GM23338 (cell line): ENCODE measurements at regions not wholly inside any gene's neighbourhood (a gene's known extent, or its start where the extent isn't known, plus 50 kb on each side); places are given as distances from the start of the nearest gene placed in this dataset.

Experiments used
- ATAC-seq: fragments of 200-7000 bp; cut with Tn5 transposase; 3 replicates; pipeline ENCODE4 v1.9.1; 2020
- DNase-seq: peaks from one replicate; pipeline ENCODE4 v3.0.0-alpha.2; 2015; ENCODE audit warnings: low spot score
- H2AFZ ChIP-seq: fragments of 200-600 bp; sonication (generic); 2 replicates; pipeline ENCODE4 v1.8.0; 2016; ENCODE audit warnings: antibody characterized with exemption, mild to moderate bottlenecking, moderate library complexity
- H3F3A ChIP-seq: fragments of 200-600 bp; sonication (generic); replicated peaks from 2 replicates; pipeline ENCODE4 v1.8.0; 2017; ENCODE audit warnings: antibody characterized with exemption, mixed run types, low read depth
- H3K27ac ChIP-seq: fragments of 200-600 bp; sonication (generic); 2 replicates; pipeline ENCODE4 v1.6.1; 2016; ENCODE audit warnings: low read depth
- H3K27me3 ChIP-seq: fragments of 200-600 bp; sonication (generic); 2 replicates; pipeline ENCODE4 v1.8.0; 2016; ENCODE audit warnings: mild to moderate bottlenecking, mixed run types, moderate library complexity; ENCODE audit not compliant: insufficient read depth
- H3K36me3 ChIP-seq: fragments of 200-600 bp; sonication (generic); 2 replicates; pipeline ENCODE4 v1.8.0; 2016; ENCODE audit warnings: mild to moderate bottlenecking; ENCODE audit not compliant: insufficient read depth
- H3K4me1 ChIP-seq: fragments of 200-600 bp; sonication (generic); 2 replicates; pipeline ENCODE4 v1.8.0; 2016; ENCODE audit warnings: mild to moderate bottlenecking, moderate library complexity; ENCODE audit not compliant: insufficient read depth
- H3K4me2 ChIP-seq: fragments of 200-600 bp; sonication (generic); 2 replicates; pipeline ENCODE4 v1.7.1; 2017; ENCODE audit warnings: mixed run types
- H3K4me3 ChIP-seq: fragments of 200-600 bp; sonication (generic); 2 replicates; pipeline ENCODE4 v1.6.1; 2016; ENCODE audit warnings: mixed run types
- H3K79me2 ChIP-seq: fragments of 200-600 bp; sonication (generic); replicated peaks from 2 replicates; pipeline ENCODE4 v1.8.0; 2017; ENCODE audit warnings: mild to moderate bottlenecking; ENCODE audit not compliant: insufficient read depth
- H3K9me2 ChIP-seq: fragments of 200-600 bp; sonication (generic); 2 replicates; pipeline ENCODE4 v1.8.0; 2017; ENCODE audit not compliant: insufficient read depth
- H4K20me1 ChIP-seq: fragments of 200-600 bp; sonication (generic); replicated peaks from 2 replicates; pipeline ENCODE4 v1.8.0; 2017; ENCODE audit warnings: mild to moderate bottlenecking; ENCODE audit not compliant: insufficient read depth
- H3K27ac Mint-ChIP-seq: 2 replicates; pipeline ENCODE4 v1.8.0; 2020; ENCODE audit warnings: inconsistent platforms, mild to moderate bottlenecking, moderate library complexity, mixed read lengths
- H3K27me3 Mint-ChIP-seq: 3 replicates; pipeline ENCODE4 v1.8.0; 2022; ENCODE audit warnings: low read depth, mild to moderate bottlenecking, moderate library complexity, mixed read lengths, inconsistent platforms; ENCODE audit not compliant: insufficient read depth, poor library complexity
- H3K36me3 Mint-ChIP-seq: 3 replicates; pipeline ENCODE4 v1.8.0; 2021; ENCODE audit warnings: low read depth, mild to moderate bottlenecking, inconsistent platforms, moderate library complexity, mixed read lengths
- H3K4me1 Mint-ChIP-seq: 3 replicates; pipeline ENCODE4 v1.8.0; 2020; ENCODE audit warnings: mild to moderate bottlenecking, inconsistent platforms, mixed read lengths
- H3K4me3 Mint-ChIP-seq: 3 replicates; pipeline ENCODE4 v1.8.0; 2021; ENCODE audit warnings: moderate library complexity, mild to moderate bottlenecking, inconsistent platforms, mixed read lengths
- H3K9me3 Mint-ChIP-seq: 3 replicates; pipeline ENCODE4 v1.8.0; 2020; ENCODE audit warnings: moderate library complexity, mild to moderate bottlenecking, inconsistent platforms, mixed read lengths
- CREB1 ChIP-seq: fragments of 250-450 bp; sonication (Bioruptor Pico); IDR thresholded peaks from 2 replicates; pipeline ENCODE4 v1.5.0; 2020; ENCODE audit warnings: low read depth, mild to moderate bottlenecking, moderate library complexity
- EZH2 ChIP-seq: fragments of 200-600 bp; sonication (generic); IDR thresholded peaks from one replicate; pipeline ENCODE4 v1.8.0; 2017; ENCODE audit warnings: antibody characterized with exemption, mild to moderate bottlenecking, low read depth; ENCODE audit not compliant: unreplicated experiment
- NANOG ChIP-seq: IDR thresholded peaks from 2 replicates; pipeline ENCODE4 v1.6.1; 2016; ENCODE audit warnings: antibody characterized with exemption, borderline replicate concordance
- ZNF114 ChIP-seq: fragments of 250-450 bp; sonication (Bioruptor Pico); IDR thresholded peaks from 2 replicates; pipeline ENCODE4 v1.5.0; 2020; ENCODE audit warnings: mild to moderate bottlenecking, moderate library complexity
- ZNF331 ChIP-seq: fragments of 250-450 bp; sonication (Bioruptor Pico); IDR thresholded peaks from 2 replicates; pipeline ENCODE4 v1.5.0; 2020; ENCODE audit warnings: low read depth, mild to moderate bottlenecking, moderate library complexity
- TF ChIP-seq, protein P1 (sequence below): IDR thresholded peaks from one replicate; pipeline ENCODE4 v1.6.1; 2018; ENCODE audit warnings: antibody characterized with exemption; ENCODE audit not compliant: unreplicated experiment
- TF ChIP-seq, protein P2 (sequence below): fragments of 250-450 bp; sonication (Bioruptor Pico); IDR thresholded peaks from 2 replicates; pipeline ENCODE4 v1.5.0; 2020; ENCODE audit warnings: mild to moderate bottlenecking, moderate library complexity

DNA sequence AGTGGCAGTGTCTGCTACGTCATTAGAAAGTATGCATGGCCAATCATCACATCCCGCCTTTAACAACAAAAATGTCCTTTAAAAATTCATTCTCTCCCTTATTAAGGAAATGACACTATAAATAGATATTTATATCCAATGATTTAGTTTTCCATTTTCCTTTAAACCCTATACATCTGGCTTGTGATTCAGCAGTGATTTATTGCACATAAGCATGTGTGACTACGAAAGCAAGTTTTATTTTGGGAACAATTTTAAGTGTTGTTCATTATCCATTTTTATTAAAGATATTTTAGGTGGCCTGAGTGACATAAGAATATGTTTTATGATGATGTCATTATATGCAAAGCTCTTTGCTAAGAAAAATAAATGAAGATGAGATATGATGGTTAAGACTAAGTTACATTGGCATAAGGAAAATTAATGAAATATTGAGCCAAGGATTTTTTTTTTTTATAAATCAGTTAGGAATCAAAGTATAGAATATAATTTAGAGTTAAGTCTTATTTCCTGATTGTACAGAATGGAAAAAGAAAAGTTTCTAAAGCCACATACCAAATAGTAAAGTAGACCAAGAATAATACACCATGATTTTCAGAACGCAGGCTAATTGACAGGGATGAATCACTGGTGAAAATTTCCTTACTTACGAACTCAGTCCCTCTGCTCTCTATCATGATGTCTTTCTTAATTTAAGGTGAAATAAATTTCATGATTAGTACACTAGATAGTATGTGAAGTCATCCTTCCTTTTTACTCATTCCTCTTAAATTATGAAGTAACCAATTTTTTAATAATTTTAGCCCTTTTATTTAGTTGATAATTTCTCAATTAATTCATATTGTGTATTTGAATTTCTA, 822.4 kb downstream of the FAT4 start:
- no peaks in the 10 kb centered on the region for H3F3A ChIP-seq
- Mint-ChIP-seq H3K4me1 (no peaks in the 10 kb centered on the region), H3K27me3 (no peaks in the 10 kb centered on the region), H3K9me3 (peaks cover 28% of the 10 kb centered on the region), H3K4me3 (no peak overlapping the region), H3K27ac (no peak overlapping the region), H3K36me3 (peaks cover 23% of the 10 kb centered on the region)
- no peaks in the 10 kb centered on the region for H4K20me1 ChIP-seq
- H3K4me3 ChIP-seq, result no peak overlapping the region
- H3K4me1 ChIP-seq, result no peaks in the 10 kb centered on the region
- no peak overlapping the region for H2AFZ ChIP-seq
- no peaks in the 10 kb centered on the region for H3K79me2 ChIP-seq
- TF ChIP-seq ZNF331 (CRISPR knock-in tag) (no peak), CREB1 (CRISPR knock-in tag) (no peak)
- TF ChIP-seq, protein P1, sequence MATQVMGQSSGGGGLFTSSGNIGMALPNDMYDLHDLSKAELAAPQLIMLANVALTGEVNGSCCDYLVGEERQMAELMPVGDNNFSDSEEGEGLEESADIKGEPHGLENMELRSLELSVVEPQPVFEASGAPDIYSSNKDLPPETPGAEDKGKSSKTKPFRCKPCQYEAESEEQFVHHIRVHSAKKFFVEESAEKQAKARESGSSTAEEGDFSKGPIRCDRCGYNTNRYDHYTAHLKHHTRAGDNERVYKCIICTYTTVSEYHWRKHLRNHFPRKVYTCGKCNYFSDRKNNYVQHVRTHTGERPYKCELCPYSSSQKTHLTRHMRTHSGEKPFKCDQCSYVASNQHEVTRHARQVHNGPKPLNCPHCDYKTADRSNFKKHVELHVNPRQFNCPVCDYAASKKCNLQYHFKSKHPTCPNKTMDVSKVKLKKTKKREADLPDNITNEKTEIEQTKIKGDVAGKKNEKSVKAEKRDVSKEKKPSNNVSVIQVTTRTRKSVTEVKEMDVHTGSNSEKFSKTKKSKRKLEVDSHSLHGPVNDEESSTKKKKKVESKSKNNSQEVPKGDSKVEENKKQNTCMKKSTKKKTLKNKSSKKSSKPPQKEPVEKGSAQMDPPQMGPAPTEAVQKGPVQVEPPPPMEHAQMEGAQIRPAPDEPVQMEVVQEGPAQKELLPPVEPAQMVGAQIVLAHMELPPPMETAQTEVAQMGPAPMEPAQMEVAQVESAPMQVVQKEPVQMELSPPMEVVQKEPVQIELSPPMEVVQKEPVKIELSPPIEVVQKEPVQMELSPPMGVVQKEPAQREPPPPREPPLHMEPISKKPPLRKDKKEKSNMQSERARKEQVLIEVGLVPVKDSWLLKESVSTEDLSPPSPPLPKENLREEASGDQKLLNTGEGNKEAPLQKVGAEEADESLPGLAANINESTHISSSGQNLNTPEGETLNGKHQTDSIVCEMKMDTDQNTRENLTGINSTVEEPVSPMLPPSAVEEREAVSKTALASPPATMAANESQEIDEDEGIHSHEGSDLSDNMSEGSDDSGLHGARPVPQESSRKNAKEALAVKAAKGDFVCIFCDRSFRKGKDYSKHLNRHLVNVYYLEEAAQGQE, result no peak
- H3K9me2 ChIP-seq, result peaks cover 4% of the 10 kb centered on the region; the same call in 1 of the 2 replicates
- H3K27ac ChIP-seq, result no peak overlapping the region
- no peak for ATAC-seq
- H3K36me3 ChIP-seq, result peaks cover 9% of the 10 kb centered on the region
- no peaks in the 10 kb centered on the region for H3K27me3 ChIP-seq
- no peak for DNase-seq
- no peak overlapping the region for H3K4me2 ChIP-seq

DNA sequence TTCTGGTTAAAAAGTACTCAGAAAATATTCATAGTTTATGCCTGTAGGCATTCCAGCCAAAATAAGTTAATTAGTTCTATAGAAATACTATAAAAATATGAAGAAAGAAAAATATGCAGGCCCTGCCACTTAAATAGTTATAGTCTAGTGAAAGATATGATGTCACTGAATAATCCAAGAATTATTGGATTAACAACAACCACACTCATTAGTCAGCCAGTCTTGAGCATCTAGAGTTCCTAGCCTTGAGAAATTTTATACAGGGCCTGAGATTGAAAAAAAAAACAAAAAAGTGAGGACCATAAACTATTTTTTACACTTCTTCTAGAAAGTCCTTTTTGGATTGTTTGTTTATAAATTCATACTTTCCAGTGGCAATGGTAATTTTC, 823.0 kb downstream of the FAT4 start:
- Mint-ChIP-seq H3K27ac (no peak overlapping the region), H3K4me1 (no peaks in the 10 kb centered on the region)
- peaks cover 9% of the 10 kb centered on the region for H3K36me3 ChIP-seq
- TF ChIP-seq EZH2, result no peak
- TF ChIP-seq NANOG, result no peak
- TF ChIP-seq ZNF114, result no peak
- TF ChIP-seq, protein P2, sequence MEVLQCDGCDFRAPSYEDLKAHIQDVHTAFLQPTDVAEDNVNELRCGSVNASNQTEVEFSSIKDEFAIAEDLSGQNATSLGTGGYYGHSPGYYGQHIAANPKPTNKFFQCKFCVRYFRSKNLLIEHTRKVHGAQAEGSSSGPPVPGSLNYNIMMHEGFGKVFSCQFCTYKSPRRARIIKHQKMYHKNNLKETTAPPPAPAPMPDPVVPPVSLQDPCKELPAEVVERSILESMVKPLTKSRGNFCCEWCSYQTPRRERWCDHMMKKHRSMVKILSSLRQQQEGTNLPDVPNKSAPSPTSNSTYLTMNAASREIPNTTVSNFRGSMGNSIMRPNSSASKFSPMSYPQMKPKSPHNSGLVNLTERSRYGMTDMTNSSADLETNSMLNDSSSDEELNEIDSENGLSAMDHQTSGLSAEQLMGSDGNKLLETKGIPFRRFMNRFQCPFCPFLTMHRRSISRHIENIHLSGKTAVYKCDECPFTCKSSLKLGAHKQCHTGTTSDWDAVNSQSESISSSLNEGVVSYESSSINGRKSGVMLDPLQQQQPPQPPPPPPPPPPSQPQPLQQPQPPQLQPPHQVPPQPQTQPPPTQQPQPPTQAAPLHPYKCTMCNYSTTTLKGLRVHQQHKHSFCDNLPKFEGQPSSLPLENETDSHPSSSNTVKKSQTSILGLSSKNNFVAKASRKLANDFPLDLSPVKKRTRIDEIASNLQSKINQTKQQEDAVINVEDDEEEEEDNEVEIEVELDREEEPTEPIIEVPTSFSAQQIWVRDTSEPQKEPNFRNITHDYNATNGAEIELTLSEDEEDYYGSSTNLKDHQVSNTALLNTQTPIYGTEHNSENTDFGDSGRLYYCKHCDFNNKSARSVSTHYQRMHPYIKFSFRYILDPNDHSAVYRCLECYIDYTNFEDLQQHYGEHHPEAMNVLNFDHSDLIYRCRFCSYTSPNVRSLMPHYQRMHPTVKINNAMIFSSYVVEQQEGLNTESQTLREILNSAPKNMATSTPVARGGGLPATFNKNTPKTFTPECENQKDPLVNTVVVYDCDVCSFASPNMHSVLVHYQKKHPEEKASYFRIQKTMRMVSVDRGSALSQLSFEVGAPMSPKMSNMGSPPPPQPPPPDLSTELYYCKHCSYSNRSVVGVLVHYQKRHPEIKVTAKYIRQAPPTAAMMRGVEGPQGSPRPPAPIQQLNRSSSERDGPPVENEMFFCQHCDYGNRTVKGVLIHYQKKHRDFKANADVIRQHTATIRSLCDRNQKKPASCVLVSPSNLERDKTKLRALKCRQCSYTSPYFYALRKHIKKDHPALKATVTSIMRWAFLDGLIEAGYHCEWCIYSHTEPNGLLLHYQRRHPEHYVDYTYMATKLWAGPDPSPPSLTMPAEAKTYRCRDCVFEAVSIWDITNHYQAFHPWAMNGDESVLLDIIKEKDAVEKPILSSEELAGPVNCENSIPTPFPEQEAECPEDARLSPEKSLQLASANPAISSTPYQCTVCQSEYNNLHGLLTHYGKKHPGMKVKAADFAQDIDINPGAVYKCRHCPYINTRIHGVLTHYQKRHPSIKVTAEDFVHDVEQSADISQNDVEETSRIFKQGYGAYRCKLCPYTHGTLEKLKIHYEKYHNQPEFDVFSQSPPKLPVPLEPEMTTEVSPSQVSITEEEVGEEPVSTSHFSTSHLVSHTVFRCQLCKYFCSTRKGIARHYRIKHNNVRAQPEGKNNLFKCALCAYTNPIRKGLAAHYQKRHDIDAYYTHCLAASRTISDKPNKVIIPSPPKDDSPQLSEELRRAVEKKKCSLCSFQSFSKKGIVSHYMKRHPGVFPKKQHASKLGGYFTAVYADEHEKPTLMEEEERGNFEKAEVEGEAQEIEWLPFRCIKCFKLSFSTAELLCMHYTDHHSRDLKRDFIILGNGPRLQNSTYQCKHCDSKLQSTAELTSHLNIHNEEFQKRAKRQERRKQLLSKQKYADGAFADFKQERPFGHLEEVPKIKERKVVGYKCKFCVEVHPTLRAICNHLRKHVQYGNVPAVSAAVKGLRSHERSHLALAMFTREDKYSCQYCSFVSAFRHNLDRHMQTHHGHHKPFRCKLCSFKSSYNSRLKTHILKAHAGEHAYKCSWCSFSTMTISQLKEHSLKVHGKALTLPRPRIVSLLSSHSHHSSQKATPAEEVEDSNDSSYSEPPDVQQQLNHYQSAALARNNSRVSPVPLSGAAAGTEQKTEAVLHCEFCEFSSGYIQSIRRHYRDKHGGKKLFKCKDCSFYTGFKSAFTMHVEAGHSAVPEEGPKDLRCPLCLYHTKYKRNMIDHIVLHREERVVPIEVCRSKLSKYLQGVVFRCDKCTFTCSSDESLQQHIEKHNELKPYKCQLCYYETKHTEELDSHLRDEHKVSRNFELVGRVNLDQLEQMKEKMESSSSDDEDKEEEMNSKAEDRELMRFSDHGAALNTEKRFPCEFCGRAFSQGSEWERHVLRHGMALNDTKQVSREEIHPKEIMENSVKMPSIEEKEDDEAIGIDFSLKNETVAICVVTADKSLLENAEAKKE (CRISPR knock-in tag), result no peak
- TF ChIP-seq, protein P1, result no peak

More for the DNA sequence above, 823.0 kb downstream of the FAT4 start:
- H4K20me1 ChIP-seq, result no peaks in the 10 kb centered on the region
- no peak overlapping the region for H2AFZ ChIP-seq
- no peak overlapping the region for H3K4me2 ChIP-seq
- H3K4me3 ChIP-seq, result no peak overlapping the region
- DNase-seq (no peak), ATAC-seq (no peak)
- no peak overlapping the region for H3K4me3 Mint-ChIP-seq
- no peaks in the 10 kb centered on the region for H3F3A ChIP-seq
- peaks cover 23% of the 10 kb centered on the region for H3K36me3 Mint-ChIP-seq
- H3K27ac ChIP-seq, result no peak overlapping the region
- H3K27me3 Mint-ChIP-seq, result no peaks in the 10 kb centered on the region
- H3K79me2 ChIP-seq, result no peaks in the 10 kb centered on the region
- no peaks in the 10 kb centered on the region for H3K4me1 ChIP-seq
- H3K9me3 Mint-ChIP-seq, result peaks cover 25% of the 10 kb centered on the region
- H3K27me3 ChIP-seq, result no peaks in the 10 kb centered on the region
- H3K9me2 ChIP-seq, result no peaks in the 10 kb centered on the region; the same call in 1 of the 2 replicates
